Esophagus squamous epithelium (tissue), 4 donors: ENCODE measurements at regions not wholly inside any gene's neighbourhood (a gene's known extent, or its start where the extent isn't known, plus 50 kb on each side); places are given as distances from the start of the nearest gene placed in this dataset.

Experiments used
- POLR2A ChIP-seq, 4 donors: fragments of 450-650 bp; IDR thresholded peaks; one replicate each; pipeline ENCODE4 v1.6.1; 2017; ENCODE audit warnings: antibody characterized with exemption in 4 of 4, mild to moderate bottlenecking in 4 of 4, moderate library complexity in 3 of 4
- TF ChIP-seq, protein P1 (sequence below), 6 experiments: fragments of 450-650 bp in 4 of 6; fragments of 200-600 bp in 2 of 6; sonication (generic) in 2 of 6; IDR thresholded peaks; one replicate each; pipeline ENCODE4 v1.5.1; 2016 to 2019; ENCODE audit warnings: antibody characterized with exemption in 6 of 6, mild to moderate bottlenecking in 4 of 6, moderate library complexity in 4 of 6

DNA sequence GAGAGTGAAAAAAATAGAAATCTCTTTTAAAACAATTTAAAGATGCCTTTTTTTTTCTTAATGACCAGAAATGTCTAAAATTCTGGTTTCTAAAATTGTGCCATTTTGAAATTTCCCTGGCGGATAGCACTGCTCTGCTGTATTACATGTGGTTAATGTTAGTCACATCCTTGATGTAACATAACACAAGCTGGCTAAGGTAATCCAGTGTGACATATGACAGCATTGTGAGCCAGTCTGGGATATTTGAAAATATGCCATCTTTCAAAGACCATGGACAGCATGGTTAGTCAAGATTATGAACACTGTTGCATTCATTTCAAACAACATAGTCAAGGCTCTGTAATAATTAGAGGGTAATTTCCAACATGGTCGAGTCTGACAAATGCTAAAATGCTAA is 133.2 kb downstream of the ALX1 start:
- TF ChIP-seq POLR2A (IDR thresholded peaks at IDR 0.05), result no peak
- TF ChIP-seq, protein P1, sequence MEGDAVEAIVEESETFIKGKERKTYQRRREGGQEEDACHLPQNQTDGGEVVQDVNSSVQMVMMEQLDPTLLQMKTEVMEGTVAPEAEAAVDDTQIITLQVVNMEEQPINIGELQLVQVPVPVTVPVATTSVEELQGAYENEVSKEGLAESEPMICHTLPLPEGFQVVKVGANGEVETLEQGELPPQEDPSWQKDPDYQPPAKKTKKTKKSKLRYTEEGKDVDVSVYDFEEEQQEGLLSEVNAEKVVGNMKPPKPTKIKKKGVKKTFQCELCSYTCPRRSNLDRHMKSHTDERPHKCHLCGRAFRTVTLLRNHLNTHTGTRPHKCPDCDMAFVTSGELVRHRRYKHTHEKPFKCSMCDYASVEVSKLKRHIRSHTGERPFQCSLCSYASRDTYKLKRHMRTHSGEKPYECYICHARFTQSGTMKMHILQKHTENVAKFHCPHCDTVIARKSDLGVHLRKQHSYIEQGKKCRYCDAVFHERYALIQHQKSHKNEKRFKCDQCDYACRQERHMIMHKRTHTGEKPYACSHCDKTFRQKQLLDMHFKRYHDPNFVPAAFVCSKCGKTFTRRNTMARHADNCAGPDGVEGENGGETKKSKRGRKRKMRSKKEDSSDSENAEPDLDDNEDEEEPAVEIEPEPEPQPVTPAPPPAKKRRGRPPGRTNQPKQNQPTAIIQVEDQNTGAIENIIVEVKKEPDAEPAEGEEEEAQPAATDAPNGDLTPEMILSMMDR (IDR thresholded peaks at IDR 0.05), result no peak
